WI38 (cell line): ENCODE measurements at regions not wholly inside any gene's neighbourhood (a gene's known extent, or its start where the extent isn't known, plus 50 kb on each side); places are given as distances from the start of the nearest gene placed in this dataset.

Experiments used
- H3K4me3 ChIP-seq: 2 replicates; pipeline ENCODE4 v1.5.1; 2011; ENCODE audit warnings: low read depth, mild to moderate bottlenecking, control low read depth, low read length
- TF ChIP-seq, protein P1 (sequence below): IDR thresholded peaks from 2 replicates; pipeline ENCODE4 v1.5.1; 2012; ENCODE audit warnings: low read depth, mild to moderate bottlenecking, control low read depth, low read length

DNA sequence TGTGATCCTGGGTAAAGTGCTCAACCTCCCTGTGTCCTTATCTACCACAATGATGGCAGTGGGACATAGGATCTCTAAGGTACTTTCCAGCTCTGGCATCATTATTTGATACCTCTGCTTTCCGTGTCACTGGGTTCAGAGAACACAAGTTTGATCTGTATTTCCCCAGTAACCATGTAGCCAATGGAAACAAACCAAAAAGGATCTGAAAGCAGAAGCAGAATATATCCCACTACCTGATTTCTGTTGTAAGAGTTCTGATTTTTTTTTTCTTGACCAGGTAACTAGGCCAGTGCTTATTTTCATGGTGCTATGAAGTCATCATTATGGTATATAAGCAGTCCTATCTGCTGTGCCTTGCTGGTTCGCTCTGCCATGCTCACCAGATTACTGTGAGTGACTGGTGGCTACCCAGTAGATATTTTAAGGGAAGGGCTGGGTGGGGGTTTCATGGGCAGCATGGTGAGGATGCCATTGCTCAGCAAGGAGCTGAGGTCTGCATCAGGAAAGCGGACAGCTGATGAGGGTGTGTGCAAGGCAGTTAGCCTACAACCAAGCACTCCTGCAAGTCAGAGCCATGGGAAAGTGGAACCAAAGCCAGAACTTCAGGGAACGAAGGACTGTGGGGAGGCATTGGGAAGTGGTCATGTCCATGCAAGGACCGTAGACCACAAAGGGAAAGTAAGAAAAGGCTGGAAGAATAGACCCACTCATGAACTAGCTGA lies 104.9 kb upstream of the EDEM3 start:
- TF ChIP-seq, protein P1, sequence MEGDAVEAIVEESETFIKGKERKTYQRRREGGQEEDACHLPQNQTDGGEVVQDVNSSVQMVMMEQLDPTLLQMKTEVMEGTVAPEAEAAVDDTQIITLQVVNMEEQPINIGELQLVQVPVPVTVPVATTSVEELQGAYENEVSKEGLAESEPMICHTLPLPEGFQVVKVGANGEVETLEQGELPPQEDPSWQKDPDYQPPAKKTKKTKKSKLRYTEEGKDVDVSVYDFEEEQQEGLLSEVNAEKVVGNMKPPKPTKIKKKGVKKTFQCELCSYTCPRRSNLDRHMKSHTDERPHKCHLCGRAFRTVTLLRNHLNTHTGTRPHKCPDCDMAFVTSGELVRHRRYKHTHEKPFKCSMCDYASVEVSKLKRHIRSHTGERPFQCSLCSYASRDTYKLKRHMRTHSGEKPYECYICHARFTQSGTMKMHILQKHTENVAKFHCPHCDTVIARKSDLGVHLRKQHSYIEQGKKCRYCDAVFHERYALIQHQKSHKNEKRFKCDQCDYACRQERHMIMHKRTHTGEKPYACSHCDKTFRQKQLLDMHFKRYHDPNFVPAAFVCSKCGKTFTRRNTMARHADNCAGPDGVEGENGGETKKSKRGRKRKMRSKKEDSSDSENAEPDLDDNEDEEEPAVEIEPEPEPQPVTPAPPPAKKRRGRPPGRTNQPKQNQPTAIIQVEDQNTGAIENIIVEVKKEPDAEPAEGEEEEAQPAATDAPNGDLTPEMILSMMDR: no peak

GRCh38 chr1:184858288-184858687 lies 103.6 kb upstream of the EDEM3 start:
- TF ChIP-seq, protein P1: no peak
- H3K4me3 ChIP-seq: no peak overlapping the region

More for the DNA sequence above, 104.9 kb upstream of the EDEM3 start:
- no peak overlapping the region for H3K4me3 ChIP-seq

GRCh38 chr1:184854496-184855140 lies 100.0 kb upstream of the EDEM3 start:
- H3K4me3 ChIP-seq: no peak overlapping the region
- TF ChIP-seq, protein P1: no peak

DNA sequence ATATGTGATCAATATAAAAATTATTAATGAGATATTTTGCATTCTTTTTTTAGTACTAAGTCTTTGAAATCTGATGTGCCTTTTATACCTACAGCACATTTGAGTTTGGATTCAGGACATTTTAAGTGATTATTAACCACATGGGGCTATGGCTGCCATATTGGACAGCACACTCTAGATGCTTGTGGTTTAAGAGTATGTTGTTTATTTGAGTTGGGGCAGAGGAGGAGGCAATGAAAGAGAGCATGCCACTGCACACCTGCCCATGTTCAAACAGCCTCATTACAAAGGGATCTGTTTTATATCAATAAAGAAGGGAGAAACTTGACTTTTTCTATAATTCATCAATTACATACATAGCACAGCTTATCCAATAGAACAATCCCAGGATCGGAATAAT lies 99.4 kb upstream of the EDEM3 start:
- H3K4me3 ChIP-seq: no peak overlapping the region
- TF ChIP-seq, protein P1: no peak

GRCh38 chr1:184851822-184852746 lies 97.4 kb upstream of the EDEM3 start:
- no peak overlapping the region for H3K4me3 ChIP-seq
- TF ChIP-seq, protein P1: no peak

- no peak overlapping the region for H3K4me3 ChIP-seq
- TF ChIP-seq, protein P1: no peak
Measured at GRCh38 chr1:184843732-184844495, 89.3 kb upstream of the EDEM3 start.
